ENCODE measurements at regions not wholly inside any gene's neighbourhood (a gene's known extent, or its start where the extent isn't known, plus 50 kb on each side); places are given as distances from the start of the nearest gene placed in this dataset.

DNA sequence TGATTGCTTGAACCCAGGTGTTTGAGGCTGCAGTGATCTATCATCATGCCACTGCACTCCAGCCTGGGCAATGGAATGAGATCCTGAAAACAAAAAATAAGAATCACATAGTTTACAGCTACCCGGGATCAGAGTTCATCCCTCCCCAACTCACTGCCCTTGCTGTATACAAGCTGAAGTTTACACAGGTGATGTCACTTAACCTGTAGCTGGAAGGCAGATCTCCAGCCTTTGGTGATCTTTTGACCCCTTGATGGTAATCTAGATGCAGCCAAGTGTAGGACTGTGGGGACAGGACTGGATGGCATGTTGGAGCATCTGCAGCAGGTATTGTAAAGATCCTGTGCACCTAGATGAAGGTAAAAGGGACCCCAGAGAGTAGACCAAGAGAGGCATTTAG is 66.7 kb upstream of the SLC14A2 start:
- no peak for DNase-seq

- no peak for DNase-seq
Measured at GRCh38 chr18:45549290-45549689, 66.0 kb upstream of the SLC14A2 start.

DNA sequence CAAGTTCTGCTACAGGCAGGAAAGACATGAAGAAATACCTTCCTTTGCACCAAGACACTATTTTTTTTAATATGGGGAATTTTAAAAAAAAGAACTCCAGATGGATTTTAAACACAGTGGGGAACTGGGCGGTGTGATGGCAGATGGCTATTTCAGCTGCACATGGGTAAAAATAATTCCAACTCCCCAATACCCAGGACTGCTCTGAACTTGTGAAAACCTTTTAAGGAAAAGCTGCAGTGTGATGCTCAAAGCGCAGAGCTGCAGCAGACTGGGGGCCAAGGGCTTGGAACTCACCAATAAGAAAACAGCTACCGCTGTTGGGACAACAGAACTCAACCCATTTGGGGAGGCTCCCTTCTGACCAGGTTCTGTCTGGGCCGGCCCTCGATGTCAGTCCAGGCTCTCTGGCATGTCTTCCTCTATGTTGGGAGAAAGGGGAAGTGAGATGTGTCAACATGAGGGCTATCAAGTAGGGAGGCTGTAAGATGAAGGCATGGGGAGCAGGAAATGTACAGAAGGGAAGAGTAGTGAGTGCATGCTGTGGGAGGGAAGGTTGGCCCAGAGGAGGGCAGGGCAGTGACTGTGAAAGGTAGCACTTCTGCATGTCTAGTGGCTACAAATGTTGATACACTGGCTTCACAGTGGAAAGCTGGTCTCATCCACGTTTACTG is 64.0 kb upstream of the SLC14A2 start:
- DNase-seq: no peak

- DNase-seq: no peak
Measured at GRCh38 chr18:45553723-45554388, 61.4 kb upstream of the SLC14A2 start.

GRCh38 chr18:45554389-45554737 is 60.9 kb upstream of the SLC14A2 start:
- no peak for DNase-seq

DNA sequence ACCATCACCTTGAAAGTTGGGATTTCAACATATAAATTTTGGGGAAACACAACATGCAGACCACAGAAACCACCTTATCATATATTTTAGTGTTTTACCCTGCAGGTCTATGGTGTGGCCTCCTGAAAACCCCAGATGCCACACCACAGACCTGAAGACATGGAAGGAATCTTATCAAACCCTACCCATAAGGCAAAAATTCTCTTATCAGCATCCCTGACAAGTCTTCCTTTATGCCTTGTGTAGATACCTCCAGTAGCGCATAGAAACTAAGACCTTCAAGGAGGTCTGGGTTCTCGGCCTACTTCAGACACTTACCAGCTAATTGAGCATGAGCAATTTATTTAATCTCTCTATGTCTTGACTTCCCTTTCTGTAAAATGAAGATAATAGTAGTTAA is 59.1 kb upstream of the SLC14A2 start:
- DNase-seq: no peak

DNA sequence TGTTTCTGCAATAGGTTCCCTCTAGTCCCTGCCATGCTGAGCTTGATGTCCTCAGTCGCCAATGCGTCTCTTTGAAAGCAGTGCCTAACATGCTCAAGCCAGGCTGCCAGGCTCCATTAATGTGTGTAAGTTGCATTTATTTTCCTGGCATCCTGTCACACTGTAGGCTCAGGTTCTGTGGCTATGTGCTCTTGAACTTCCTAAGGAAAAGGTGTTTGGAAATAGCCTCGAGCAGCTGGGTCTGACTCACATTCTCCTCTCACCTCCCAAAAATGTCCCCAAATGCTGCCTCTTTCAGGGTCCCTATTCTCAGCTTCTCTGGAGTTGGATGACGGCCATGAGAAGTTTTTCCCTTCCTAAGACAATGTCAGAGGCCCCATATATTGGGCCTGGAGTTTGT is 58.0 kb upstream of the SLC14A2 start:
- DNase-seq: no peak

DNA sequence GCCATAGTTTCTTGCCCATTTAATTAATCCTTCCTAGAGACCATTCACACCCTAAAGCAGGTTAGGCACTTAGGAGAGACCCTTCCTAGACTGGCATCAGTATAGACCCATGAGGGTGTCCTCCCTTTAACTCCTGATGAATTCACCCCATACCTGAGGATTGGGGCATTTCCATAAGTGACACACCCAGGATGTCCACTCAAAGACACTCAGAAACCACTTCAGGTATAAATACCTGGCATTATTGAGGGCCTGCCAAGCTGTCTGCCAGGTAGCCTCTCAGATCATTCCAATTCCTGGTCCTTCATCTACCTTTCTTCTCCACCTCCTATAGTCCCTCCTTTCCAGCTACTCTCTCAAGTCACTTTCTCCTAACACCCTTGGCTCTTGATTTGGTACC is 57.5 kb upstream of the SLC14A2 start:
- DNase-seq: no peak

DNA sequence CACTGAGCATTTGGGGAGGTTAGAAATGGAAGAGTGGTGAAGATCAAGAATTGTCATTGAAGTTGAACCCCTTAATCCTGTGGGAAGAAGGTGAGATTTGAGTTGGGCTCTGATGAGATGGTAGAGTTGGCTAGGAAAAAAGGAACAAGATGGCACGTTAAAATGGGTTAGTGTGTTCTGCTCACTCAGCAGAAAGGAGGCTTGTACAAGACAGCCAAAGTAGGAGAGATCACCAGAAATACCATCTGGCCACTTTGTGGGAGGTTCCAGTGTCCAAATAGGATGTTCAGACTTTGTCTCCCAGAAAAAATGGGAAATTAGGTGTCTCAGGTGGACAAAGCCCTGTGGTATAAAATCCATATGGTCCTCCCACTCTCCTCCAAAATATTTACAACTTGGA is 56.0 kb upstream of the SLC14A2 start:
- no peak for DNase-seq

GRCh38 chr18:45560870-45561269 is 54.4 kb upstream of the SLC14A2 start:
- DNase-seq: no peak

DNA sequence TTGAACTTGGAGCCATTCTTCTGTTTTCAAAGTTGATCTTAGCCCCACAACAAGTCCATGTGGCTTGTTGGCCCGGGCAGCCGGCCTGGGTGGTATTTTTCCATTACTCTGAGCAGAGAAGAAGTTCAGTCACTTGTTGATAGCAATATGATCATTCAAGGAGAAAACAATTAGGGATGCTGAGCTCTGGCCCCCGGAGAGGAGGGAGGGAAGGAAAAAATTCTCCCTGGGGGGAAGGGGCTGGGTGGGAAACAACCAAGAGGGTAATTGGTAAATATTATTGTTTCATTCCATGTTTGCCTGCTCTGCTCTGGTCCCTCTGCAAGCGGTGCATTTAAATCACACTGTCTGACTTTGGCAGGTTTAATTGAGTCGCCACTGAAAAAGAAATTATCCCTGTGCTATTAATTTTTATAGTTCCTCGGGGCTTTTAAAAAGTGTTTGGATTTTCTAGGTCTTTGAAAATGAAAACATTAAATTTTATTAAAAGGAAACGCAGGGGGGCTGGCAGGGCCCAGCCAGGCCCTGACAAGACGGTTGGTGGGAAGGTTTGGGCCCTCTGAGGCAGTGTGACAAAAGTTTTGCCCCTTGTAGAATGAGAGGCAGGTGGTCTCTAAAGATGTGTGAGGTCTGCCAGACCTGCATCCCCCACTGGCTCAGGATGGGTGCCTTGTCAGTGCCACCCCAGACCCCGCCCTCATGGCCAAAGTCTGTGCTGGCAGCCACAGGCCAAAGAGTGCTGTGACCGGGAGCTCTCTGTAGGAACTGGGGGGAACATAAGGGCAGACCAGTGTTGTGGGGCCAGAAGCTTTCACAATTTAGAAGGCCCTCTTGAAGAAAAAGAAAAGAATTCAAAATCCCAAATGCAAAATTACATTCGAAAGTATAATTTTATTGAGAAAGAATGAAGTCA is 52.5 kb upstream of the SLC14A2 start:
- no peak for DNase-seq

GRCh38 chr18:45565280-45565970 is 49.9 kb upstream of the SLC14A2 start:
- DNase-seq: no peak
